K562 (cell line): ENCODE measurements at regions not wholly inside any gene's neighbourhood (a gene's known extent, or its start where the extent isn't known, plus 50 kb on each side); places are given as distances from the start of the nearest gene placed in this dataset.

Experiments
- ATAC-seq: fragments of 200-7000 bp; cut with Tn5 transposase; 3 replicates; pipeline ENCODE4 v1.9.1; 2020; ENCODE audit warnings: moderate library complexity
- BruUV-seq: library from RNA; stranded (reverse); fragments of 400-500 nt; replicated peaks from 2 replicates; lab custom pipeline; 2021; lab: Mats Ljungman, UMichigan
- CTCF ChIA-PET: fragments of 300-600 bp; formaldehyde crosslinking; extraction: SDS; loops from one replicate; lab custom pipeline; 2021; ENCODE audit warnings: low intra/inter-chr PET ratio; lab: Yijun Ruan, JAX
- POLR2A ChIA-PET: fragments of 300-600, 350-650 bp; sonication (Branson Sonifier 250); formaldehyde crosslinking; extraction: SDS; loops from one replicate; lab custom pipeline; 2021; ENCODE audit warnings: antibody characterized with exemption, inconsistent platforms; lab: Yijun Ruan, JAX
- DNase-seq, 4 experiments: peaks; one replicate each; pipeline versions ENCODE4 v3.0.0 to v3.0.0-alpha.2; 2011 to 2018; ENCODE audit warnings: low spot score in 3 of 4, mixed read lengths in 3 of 4; ENCODE audit errors: extremely low read depth in 1 of 4
- FAIRE-seq: peaks from 2 replicates; lab custom pipeline; 2011; peaks lifted over from hg19 to GRCh38; lab: Jason Lieb, UNC
- H2AFZ ChIP-seq: 2 replicates; pipeline ENCODE4 v1.6.0; 2011; ENCODE audit warnings: low read depth, low read length, control low read depth, inconsistent platforms
- H3K27ac ChIP-seq: fragments of 200-600 bp; 3 replicates; pipeline ENCODE4 v1.8.0; 2011; ENCODE audit warnings: low read depth, mild to moderate bottlenecking, control low read depth, inconsistent platforms, low read length, moderate library complexity, mixed read lengths; ENCODE audit errors: extremely low read depth
- H3K27me3 ChIP-seq, 2 experiments: fragments of 300-600 bp in 1 of 2; 2 replicates in 1 of 2; 3 replicates in 1 of 2; pipeline versions ENCODE4 v1.6.0 to v1.8.0; 2011; ENCODE audit warnings: inconsistent platforms in 2 of 2, low read length in 2 of 2, mild to moderate bottlenecking in 1 of 2, mixed read lengths in 1 of 2, moderate library complexity in 1 of 2; ENCODE audit not compliant: control insufficient read depth in 2 of 2, insufficient read depth in 2 of 2
- H3K36me3 ChIP-seq: fragments of 300-600 bp; 3 replicates; pipeline ENCODE4 v1.8.0; 2011; ENCODE audit warnings: mild to moderate bottlenecking, low read length, inconsistent platforms; ENCODE audit not compliant: control insufficient read depth, insufficient read depth
- H3K4me1 ChIP-seq, 2 experiments: fragments of 200-600 bp in 1 of 2; replicated peaks in 1 of 2; 2 replicates in 1 of 2; 3 replicates in 1 of 2; pipeline versions ENCODE4 v1.5.1 to v1.8.0; 2011; ENCODE audit warnings: inconsistent platforms in 2 of 2, low read length in 2 of 2, mild to moderate bottlenecking in 1 of 2, mixed read lengths in 1 of 2, moderate library complexity in 1 of 2; ENCODE audit not compliant: control insufficient read depth in 2 of 2, insufficient read depth in 2 of 2
- H3K4me2 ChIP-seq: 2 replicates; pipeline ENCODE4 v1.6.1; 2011; ENCODE audit warnings: low read length, control low read depth, inconsistent platforms, mixed read lengths; ENCODE audit not compliant: insufficient read depth
- H3K4me3 ChIP-seq: fragments of 200-600 bp; sonication (generic), shearing (Covaris generic); 2 replicates; pipeline ENCODE4 v1.5.1; 2016; ENCODE audit warnings: control low read depth, inconsistent platforms
- H3K79me2 ChIP-seq: fragments of 200-600 bp; 3 replicates; pipeline ENCODE4 v1.8.0; 2011; ENCODE audit warnings: low read length, inconsistent platforms; ENCODE audit not compliant: control insufficient read depth, insufficient read depth
- H3K9ac ChIP-seq, 2 experiments: 2 replicates each; pipeline versions ENCODE4 v1.6.0 to v1.6.1; 2011; ENCODE audit warnings: low read depth in 2 of 2, low read length in 2 of 2, control low read depth in 1 of 2, inconsistent platforms in 1 of 2, mild to moderate bottlenecking in 1 of 2, mixed read lengths in 1 of 2; ENCODE audit not compliant: insufficient read depth in 1 of 2
- H3K9me1 ChIP-seq: one replicate; pipeline ENCODE4 v1.6.0; 2011; ENCODE audit warnings: inconsistent platforms, mild to moderate bottlenecking, low read length, moderate library complexity; ENCODE audit not compliant: control insufficient read depth, insufficient read depth
- H3K9me3 ChIP-seq: replicated peaks from 2 replicates; pipeline ENCODE4 v1.5.1; 2011; ENCODE audit warnings: low read depth, low read length, inconsistent platforms; ENCODE audit not compliant: control insufficient read depth, insufficient read depth
- H4K20me1 ChIP-seq: replicated peaks from 2 replicates; pipeline ENCODE4 v1.6.1; 2011; ENCODE audit warnings: low read length, inconsistent platforms, mixed read lengths; ENCODE audit not compliant: control insufficient read depth, insufficient read depth
- CHD1 ChIP-seq: fragments of 200-600 bp; sonication (generic); IDR thresholded peaks from one replicate; pipeline ENCODE4 v1.6.1; 2012; ENCODE audit warnings: mild to moderate bottlenecking, moderate library complexity, low read length, inconsistent platforms
- E2F3 ChIP-seq: fragments of 250-450 bp; sonication (Bioruptor Pico); IDR thresholded peaks from 2 replicates; pipeline ENCODE4 v1.4.0; 2020; ENCODE audit warnings: mild to moderate bottlenecking
- FOXM1 ChIP-seq, 2 experiments: fragments of 450-650 bp in 1 of 2; sonication (generic) in 1 of 2; formaldehyde crosslinking in 1 of 2; IDR thresholded peaks; 2 replicates each; pipeline versions ENCODE4 v1.6.1 to v1.9.0; 2017 to 2022; ENCODE audit warnings: low read depth in 2 of 2, mild to moderate bottlenecking in 2 of 2, missing genetic modification reagents in 1 of 2, moderate library complexity in 1 of 2
- GABPB2 ChIP-seq: fragments of 250-450 bp; sonication (Bioruptor Pico); conservative IDR thresholded peaks from 2 replicates; pipeline ENCODE4 v1.5.1; 2021; ENCODE audit warnings: mild to moderate bottlenecking
- HMBOX1 ChIP-seq: sonication (generic); IDR thresholded peaks from 2 replicates; pipeline ENCODE4 v1.6.1; 2016
- NRF1 ChIP-seq, 2 experiments: fragments of 450-650 bp; IDR thresholded peaks in 1 of 2; conservative IDR thresholded peaks in 1 of 2; 2 replicates each; pipeline ENCODE4 v1.6.1; 2014; ENCODE audit warnings: mild to moderate bottlenecking in 2 of 2
- PHF21A ChIP-seq: fragments of 450-650 bp; IDR thresholded peaks from 2 replicates; pipeline ENCODE4 v1.6.1; 2017; ENCODE audit warnings: low read depth, borderline replicate concordance
- RAD21 ChIP-seq, 2 experiments: fragments of 250-450 bp in 1 of 2; fragments of 450-650 bp in 1 of 2; sonication (Bioruptor Pico) in 1 of 2; formaldehyde crosslinking in 1 of 2; IDR thresholded peaks in 1 of 2; conservative IDR thresholded peaks in 1 of 2; 2 replicates each; pipeline versions ENCODE4 v1.4.0 to v1.8.0; 2020 to 2022; ENCODE audit warnings: mild to moderate bottlenecking in 2 of 2, moderate library complexity in 1 of 2
- SAFB2 ChIP-seq: fragments of 200-400 bp; formaldehyde crosslinking; IDR thresholded peaks from 2 replicates; pipeline ENCODE4 v1.6.1; 2018; ENCODE audit warnings: borderline replicate concordance, low read length, low read depth, moderate library complexity; ENCODE audit not compliant: severe bottlenecking
- SMARCC2 ChIP-seq: fragments of 450-650 bp; IDR thresholded peaks from 2 replicates; pipeline ENCODE4 v1.6.1; 2017; ENCODE audit warnings: antibody characterized with exemption, moderate library complexity, mild to moderate bottlenecking, low read depth
- TAF9B ChIP-seq: fragments of 450-650 bp; IDR thresholded peaks from 2 replicates; pipeline ENCODE4 v1.6.1; 2018; ENCODE audit warnings: mild to moderate bottlenecking; ENCODE audit not compliant: partially characterized antibody
- TCF7L2 ChIP-seq: fragments of 150-350 bp; IDR thresholded peaks from 2 replicates; pipeline ENCODE4 v1.6.1; 2016; ENCODE audit warnings: low read depth, mild to moderate bottlenecking, low read length, moderate library complexity
- WGBS: fragments of 100-300 bp; shearing (Covaris generic); methylation state at CpG from one replicate; pipeline ENCODE4 v1.1.6; 2016; ENCODE audit warnings: low coverage, mixed read lengths; ENCODE audit not compliant: insufficient coverage; ENCODE audit errors: missing lambda C conversion rate; 5-methylcytosine and 5-hydroxymethylcytosine counted together
- in situ Hi-C: fragments of 300-500 bp; cut with MboI; formaldehyde crosslinking; loops from 4 replicates; pipeline ENCODE4 v1.15.0; 2018; ENCODE audit warnings: inconsistent platforms, mixed read lengths
- intact Hi-C: fragments of 100-400 bp; cut with micrococcal nuclease; formaldehyde crosslinking; loops from 2 replicates; pipeline ENCODE4 v1.14.2; 2022
- TF ChIP-seq, protein P1 (sequence below): fragments of 250-450 bp; sonication (Bioruptor Pico); IDR thresholded peaks from 2 replicates; pipeline ENCODE4 v1.4.0; 2020; ENCODE audit warnings: borderline replicate concordance

- CTCF ChIA-PET, result no interaction called here
- H3K27me3 ChIP-seq, result peaks cover 26 to 42% of the 10 kb centered on the region in 2 experiments; a peak in 4 of 5 replicates
- no peaks in the 10 kb centered on the region for H3K9me1 ChIP-seq
- no peaks in the 10 kb centered on the region for H4K20me1 ChIP-seq
- ATAC-seq (no peak), DNase-seq (no peak), FAIRE-seq (no peak)
- 12% methylated on average over 7 of the region's 7 CpGs for WGBS
- peaks cover 0 to 5% of the 10 kb centered on the region in 2 experiments; a peak in 2 of 5 replicates for H3K4me1 ChIP-seq
- H3K79me2 ChIP-seq, result no peaks in the 10 kb centered on the region
- no peak overlapping the region for H2AFZ ChIP-seq
- no peak overlapping the region for H3K4me2 ChIP-seq
- H3K36me3 ChIP-seq, result no peaks in the 10 kb centered on the region
- H3K9me3 ChIP-seq, result no peaks in the 10 kb centered on the region
- POLR2A ChIA-PET, result no interaction called here
- H3K9ac ChIP-seq, result no peak overlapping the region
- in situ Hi-C loops, result no loop called here
- no peak overlapping the region for H3K27ac ChIP-seq
- no TSS peak for BruUV-seq
- intact Hi-C loops, result no loop called here
- H3K4me3 ChIP-seq, result no peak overlapping the region
- TF ChIP-seq SAFB2 (no peak), RAD21 (CRISPR knock-in tag; conservative IDR thresholded peaks at IDR 0.05 in 1 of 2, IDR thresholded peaks at IDR 0.05 in 1 of 2) (0 out of 4 replicates have a peak, but pooled peaks of 1 of the 2 experiments have one; percentile 8)
Measured at GRCh38 chr9:107635101-107635802, 145.7 kb upstream of the KLF4 start.

GRCh38 chr9:107633406-107633805 is 143.8 kb upstream of the KLF4 start:
- H2AFZ ChIP-seq, result no peak overlapping the region
- H3K27me3 ChIP-seq, result peaks cover 22 to 40% of the 10 kb centered on the region in 2 experiments; a peak in 4 of 5 replicates
- in situ Hi-C loops (no loop called here), intact Hi-C loops (no loop called here)
- no peaks in the 10 kb centered on the region for H3K9me3 ChIP-seq
- H4K20me1 ChIP-seq, result no peaks in the 10 kb centered on the region
- no peaks in the 10 kb centered on the region for H3K79me2 ChIP-seq
- CTCF ChIA-PET, result no interaction called here
- H3K4me2 ChIP-seq, result no peak overlapping the region
- no peak overlapping the region for H3K9ac ChIP-seq
- no peaks in the 10 kb centered on the region for H3K9me1 ChIP-seq
- no peak overlapping the region for H3K4me3 ChIP-seq
- H3K4me1 ChIP-seq, result peaks cover 0 to 5% of the 10 kb centered on the region in 2 experiments; a peak in 2 of 5 replicates
- FAIRE-seq (no peak), ATAC-seq (no peak), DNase-seq (no peak)
- H3K36me3 ChIP-seq, result no peaks in the 10 kb centered on the region
- WGBS, result 12% methylated on average over 5 of the region's 5 CpGs
- H3K27ac ChIP-seq, result no peak overlapping the region
- POLR2A ChIA-PET, result no interaction called here
- BruUV-seq, result no TSS peak
- TF ChIP-seq HMBOX1, result no peak
- TF ChIP-seq TCF7L2, result no peak
- TF ChIP-seq PHF21A, result no peak
- no peak for TF ChIP-seq CHD1
- TF ChIP-seq NRF1 (conservative IDR thresholded peaks at IDR 0.05 in 1 of 2, IDR thresholded peaks at IDR 0.05 in 1 of 2), result no peak
- TF ChIP-seq FOXM1 (IDR thresholded peaks at IDR 0.05; ENCODE audit: low read depth), result no peak
- TF ChIP-seq FOXM1 (CRISPR knock-in tag; IDR thresholded peaks at IDR 0.05; ENCODE audit: low read depth), result no peak
- TF ChIP-seq E2F3, result no peak
- no peak for TF ChIP-seq SMARCC2
- TF ChIP-seq, protein P1, sequence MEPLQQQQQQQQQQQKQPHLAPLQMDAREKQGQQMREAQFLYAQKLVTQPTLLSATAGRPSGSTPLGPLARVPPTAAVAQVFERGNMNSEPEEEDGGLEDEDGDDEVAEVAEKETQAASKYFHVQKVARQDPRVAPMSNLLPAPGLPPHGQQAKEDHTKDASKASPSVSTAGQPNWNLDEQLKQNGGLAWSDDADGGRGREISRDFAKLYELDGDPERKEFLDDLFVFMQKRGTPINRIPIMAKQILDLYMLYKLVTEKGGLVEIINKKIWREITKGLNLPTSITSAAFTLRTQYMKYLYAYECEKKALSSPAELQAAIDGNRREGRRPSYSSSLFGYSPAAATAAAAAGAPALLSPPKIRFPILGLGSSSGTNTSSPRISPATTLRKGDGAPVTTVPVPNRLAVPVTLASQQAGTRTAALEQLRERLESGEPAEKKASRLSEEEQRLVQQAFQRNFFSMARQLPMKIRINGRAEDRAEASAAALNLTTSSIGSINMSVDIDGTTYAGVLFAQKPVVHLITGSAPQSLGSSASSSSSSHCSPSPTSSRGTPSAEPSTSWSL (CRISPR knock-in tag), result no peak
- TF ChIP-seq TAF9B, result no peak
- TF ChIP-seq GABPB2 (CRISPR knock-in tag), result no peak
